ENCODE measurements at regions not wholly inside any gene's neighbourhood (a gene's known extent, or its start where the extent isn't known, plus 50 kb on each side); places are given as distances from the start of the nearest gene placed in this dataset.

DNA sequence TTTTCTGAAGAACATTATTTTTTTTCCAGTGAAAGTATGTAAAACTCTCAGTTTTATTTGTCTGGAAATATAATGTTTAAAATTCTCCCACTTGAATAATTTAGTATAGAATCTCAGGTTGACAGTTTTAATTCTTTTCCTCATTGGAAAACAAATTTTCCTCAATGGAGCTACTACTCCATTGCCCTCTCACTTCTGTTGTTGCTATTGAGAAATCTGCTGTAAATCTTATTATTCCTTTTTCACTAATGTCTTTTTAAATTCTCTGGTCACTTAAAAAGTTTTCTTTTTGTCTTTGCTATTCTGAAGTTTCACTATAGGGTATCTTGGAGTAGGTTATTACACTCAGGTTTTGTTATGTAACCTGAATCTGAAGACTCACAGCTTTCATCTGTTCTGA is 216.1 kb upstream of the PMFBP1 start:
- TF ChIP-seq, protein P1, sequence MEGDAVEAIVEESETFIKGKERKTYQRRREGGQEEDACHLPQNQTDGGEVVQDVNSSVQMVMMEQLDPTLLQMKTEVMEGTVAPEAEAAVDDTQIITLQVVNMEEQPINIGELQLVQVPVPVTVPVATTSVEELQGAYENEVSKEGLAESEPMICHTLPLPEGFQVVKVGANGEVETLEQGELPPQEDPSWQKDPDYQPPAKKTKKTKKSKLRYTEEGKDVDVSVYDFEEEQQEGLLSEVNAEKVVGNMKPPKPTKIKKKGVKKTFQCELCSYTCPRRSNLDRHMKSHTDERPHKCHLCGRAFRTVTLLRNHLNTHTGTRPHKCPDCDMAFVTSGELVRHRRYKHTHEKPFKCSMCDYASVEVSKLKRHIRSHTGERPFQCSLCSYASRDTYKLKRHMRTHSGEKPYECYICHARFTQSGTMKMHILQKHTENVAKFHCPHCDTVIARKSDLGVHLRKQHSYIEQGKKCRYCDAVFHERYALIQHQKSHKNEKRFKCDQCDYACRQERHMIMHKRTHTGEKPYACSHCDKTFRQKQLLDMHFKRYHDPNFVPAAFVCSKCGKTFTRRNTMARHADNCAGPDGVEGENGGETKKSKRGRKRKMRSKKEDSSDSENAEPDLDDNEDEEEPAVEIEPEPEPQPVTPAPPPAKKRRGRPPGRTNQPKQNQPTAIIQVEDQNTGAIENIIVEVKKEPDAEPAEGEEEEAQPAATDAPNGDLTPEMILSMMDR (IDR thresholded peaks at IDR 0.05), result no peak
- no peak for TF ChIP-seq POLR2A (IDR thresholded peaks at IDR 0.05)
- no peak for TF ChIP-seq POLR2AphosphoS5 (IDR thresholded peaks at IDR 0.05)
